MM.1S (cell line): ENCODE measurements at regions not wholly inside any gene's neighbourhood (a gene's known extent, or its start where the extent isn't known, plus 50 kb on each side); places are given as distances from the start of the nearest gene placed in this dataset.

Source experiments
- DNase-seq: peaks from one replicate; pipeline ENCODE4 v3.0.0-alpha.2; 2015
- H2AFZ ChIP-seq: fragments of 300-600 bp; sonication (generic); 2 replicates; pipeline ENCODE4 v1.6.0; 2016; ENCODE audit warnings: antibody characterized with exemption, low read length
- H3F3A ChIP-seq: fragments of 300-600 bp; sonication (generic); 2 replicates; pipeline ENCODE4 v1.6.1; 2016; ENCODE audit warnings: mild to moderate bottlenecking, antibody characterized with exemption, low read length, moderate library complexity, mixed read lengths; ENCODE audit not compliant: insufficient read depth
- H3K27ac ChIP-seq: fragments of 300-600 bp; sonication (generic); 2 replicates; pipeline ENCODE4 v1.5.1; 2016; ENCODE audit warnings: mild to moderate bottlenecking, low read length
- H3K27me3 ChIP-seq: fragments of 300-600 bp; sonication (generic); replicated peaks from 2 replicates; pipeline ENCODE4 v1.6.0; 2016; ENCODE audit warnings: low read length; ENCODE audit not compliant: insufficient read depth
- H3K36me3 ChIP-seq: fragments of 300-600 bp; sonication (generic); replicated peaks from 2 replicates; pipeline ENCODE4 v1.6.1; 2016; ENCODE audit warnings: mild to moderate bottlenecking, low read length, mixed read lengths; ENCODE audit not compliant: insufficient read depth
- H3K4me1 ChIP-seq: fragments of 300-600 bp; sonication (generic); 2 replicates; pipeline ENCODE4 v1.6.1; 2016; ENCODE audit warnings: low read length, mixed read lengths
- H3K4me2 ChIP-seq: fragments of 300-600 bp; sonication (generic); 2 replicates; pipeline ENCODE4 v1.6.0; 2016; ENCODE audit warnings: low read depth, low read length
- H3K4me3 ChIP-seq: fragments of 300-600 bp; sonication (generic); 2 replicates; pipeline ENCODE4 v1.5.1; 2016; ENCODE audit warnings: low read length, mixed read lengths
- H3K79me2 ChIP-seq: fragments of 300-600 bp; sonication (generic); 2 replicates; pipeline ENCODE4 v1.6.1; 2016; ENCODE audit warnings: mixed run types, low read length, mixed read lengths
- H3K9ac ChIP-seq: fragments of 300-600 bp; sonication (generic); 2 replicates; pipeline ENCODE4 v1.6.1; 2016; ENCODE audit warnings: low read length, mixed read lengths
- H3K9me2 ChIP-seq: fragments of 300-600 bp; sonication (generic); replicated peaks from 2 replicates; pipeline ENCODE4 v1.6.1; 2016; ENCODE audit warnings: mild to moderate bottlenecking, low read length, mixed read lengths; ENCODE audit not compliant: insufficient read depth
- H3K9me3 ChIP-seq: fragments of 300-600 bp; sonication (generic); replicated peaks from 2 replicates; pipeline ENCODE4 v1.6.1; 2016; ENCODE audit warnings: mild to moderate bottlenecking, low read length, mixed read lengths; ENCODE audit not compliant: insufficient read depth
- H4K20me1 ChIP-seq: fragments of 300-600 bp; sonication (generic); 2 replicates; pipeline ENCODE4 v1.6.1; 2016; ENCODE audit warnings: mild to moderate bottlenecking, low read length, moderate library complexity, mixed read lengths; ENCODE audit not compliant: insufficient read depth
- EZH2 ChIP-seq: fragments of 300-600 bp; sonication (generic); optimal IDR thresholded peaks from 2 replicates; pipeline ENCODE3; 2017; ENCODE audit warnings: low read depth, mild to moderate bottlenecking, antibody characterized with exemption, low read length, mixed read lengths
- EZH2phosphoT487 ChIP-seq: fragments of 300-600 bp; sonication (generic); IDR thresholded peaks from 2 replicates; pipeline ENCODE4 v1.6.1; 2018; ENCODE audit warnings: antibody characterized with exemption, low read length
- TF ChIP-seq, protein P1 (sequence below): fragments of 300-600 bp; sonication (generic); IDR thresholded peaks from 2 replicates; pipeline ENCODE4 v1.5.1; 2016; ENCODE audit warnings: antibody characterized with exemption, low read length, mixed read lengths

DNA sequence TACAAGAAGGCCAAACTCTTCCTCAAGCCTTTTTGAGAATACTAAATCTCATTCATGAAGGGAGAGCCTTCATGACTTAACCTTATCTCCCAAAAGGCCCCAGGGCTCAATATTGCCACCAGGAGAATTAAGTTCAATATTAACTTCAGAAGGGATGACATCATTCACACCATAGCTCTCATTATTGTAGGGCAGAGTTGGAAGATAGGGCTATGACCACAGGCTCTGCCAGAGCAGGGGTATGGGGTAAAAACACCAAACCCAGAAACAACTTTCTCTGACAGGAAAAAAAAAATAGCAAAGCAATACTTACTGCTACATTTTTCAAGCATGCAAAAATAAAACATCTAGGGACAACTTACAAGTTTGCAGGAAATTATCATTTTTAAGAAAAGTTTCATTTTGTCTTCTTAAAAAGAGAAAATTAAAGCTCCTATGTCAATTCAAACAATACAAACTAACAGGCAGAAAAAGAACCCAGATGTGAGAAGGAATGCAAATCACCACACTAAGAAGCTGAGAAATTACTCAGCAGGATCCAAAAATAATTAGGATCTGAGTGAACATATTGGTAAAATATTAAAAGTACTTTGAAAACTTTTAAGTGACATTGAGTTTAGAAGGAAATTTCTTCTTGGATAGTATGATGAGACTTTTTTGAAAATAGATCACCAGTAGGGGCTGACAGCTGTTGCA is 1156.5 kb downstream of the NCAM2 start:
- Histone ChIP-seq H4K20me1 (no peaks in the 10 kb centered on the region), H2AFZ (no peak overlapping the region), H3K4me3 (no peak overlapping the region), H3K27me3 (no peaks in the 10 kb centered on the region), H3K36me3 (no peaks in the 10 kb centered on the region), H3K4me1 (no peaks in the 10 kb centered on the region), H3K9me2 (no peaks in the 10 kb centered on the region), H3K27ac (no peak overlapping the region), H3K4me2 (no peak overlapping the region), H3F3A (no peaks in the 10 kb centered on the region), H3K9me3 (no peaks in the 10 kb centered on the region), H3K9ac (no peak overlapping the region), H3K79me2 (no peaks in the 10 kb centered on the region)
- TF ChIP-seq EZH2 = no peak
- TF ChIP-seq, protein P1, sequence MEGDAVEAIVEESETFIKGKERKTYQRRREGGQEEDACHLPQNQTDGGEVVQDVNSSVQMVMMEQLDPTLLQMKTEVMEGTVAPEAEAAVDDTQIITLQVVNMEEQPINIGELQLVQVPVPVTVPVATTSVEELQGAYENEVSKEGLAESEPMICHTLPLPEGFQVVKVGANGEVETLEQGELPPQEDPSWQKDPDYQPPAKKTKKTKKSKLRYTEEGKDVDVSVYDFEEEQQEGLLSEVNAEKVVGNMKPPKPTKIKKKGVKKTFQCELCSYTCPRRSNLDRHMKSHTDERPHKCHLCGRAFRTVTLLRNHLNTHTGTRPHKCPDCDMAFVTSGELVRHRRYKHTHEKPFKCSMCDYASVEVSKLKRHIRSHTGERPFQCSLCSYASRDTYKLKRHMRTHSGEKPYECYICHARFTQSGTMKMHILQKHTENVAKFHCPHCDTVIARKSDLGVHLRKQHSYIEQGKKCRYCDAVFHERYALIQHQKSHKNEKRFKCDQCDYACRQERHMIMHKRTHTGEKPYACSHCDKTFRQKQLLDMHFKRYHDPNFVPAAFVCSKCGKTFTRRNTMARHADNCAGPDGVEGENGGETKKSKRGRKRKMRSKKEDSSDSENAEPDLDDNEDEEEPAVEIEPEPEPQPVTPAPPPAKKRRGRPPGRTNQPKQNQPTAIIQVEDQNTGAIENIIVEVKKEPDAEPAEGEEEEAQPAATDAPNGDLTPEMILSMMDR = no peak
- no peak for DNase-seq

DNA sequence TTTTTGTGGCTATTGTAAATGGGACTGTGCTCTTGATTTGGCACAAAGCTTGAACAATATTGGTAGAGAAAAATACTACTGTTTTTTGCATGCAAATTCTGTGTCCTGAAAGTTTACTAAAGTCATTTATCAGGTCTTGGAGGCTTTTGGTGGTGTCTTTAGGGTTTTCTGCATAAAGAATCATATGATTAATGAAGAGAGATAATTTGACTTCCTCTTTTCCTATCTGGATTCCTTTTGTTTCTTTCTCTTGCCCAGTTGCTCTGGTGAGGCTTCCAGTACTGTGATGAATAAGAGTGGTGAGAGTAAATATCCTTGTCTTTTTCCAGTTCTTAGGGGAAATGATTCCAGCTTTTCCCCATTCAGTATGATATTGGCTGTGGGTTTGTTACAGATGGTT is 1166.7 kb downstream of the NCAM2 start:
- Histone ChIP-seq H3K79me2 (no peaks in the 10 kb centered on the region), H3K9me3 (no peaks in the 10 kb centered on the region), H3K9ac (no peak overlapping the region), H3K27ac (no peak overlapping the region), H3F3A (no peaks in the 10 kb centered on the region), H3K4me1 (no peaks in the 10 kb centered on the region), H3K9me2 (no peaks in the 10 kb centered on the region), H3K4me2 (no peak overlapping the region), H3K4me3 (no peak overlapping the region), H2AFZ (no peak overlapping the region), H3K27me3 (no peaks in the 10 kb centered on the region), H4K20me1 (no peaks in the 10 kb centered on the region), H3K36me3 (no peaks in the 10 kb centered on the region)
- no peak for TF ChIP-seq EZH2phosphoT487
- TF ChIP-seq EZH2 = no peak
- TF ChIP-seq, protein P1 = no peak
- no peak for DNase-seq

GRCh38 chr21:22174746-22175145 is 1176.5 kb downstream of the NCAM2 start:
- H3K9me2 ChIP-seq = no peaks in the 10 kb centered on the region
- H3K27me3 ChIP-seq = no peaks in the 10 kb centered on the region
- DNase-seq = no peak
- H3K27ac ChIP-seq = no peak overlapping the region
- no peaks in the 10 kb centered on the region for H4K20me1 ChIP-seq
- H3F3A ChIP-seq = no peaks in the 10 kb centered on the region
- H3K36me3 ChIP-seq = no peaks in the 10 kb centered on the region
- H3K4me2 ChIP-seq = no peak overlapping the region
- TF ChIP-seq EZH2 (no peak), EZH2phosphoT487 (no peak)
- TF ChIP-seq, protein P1 = no peak
- no peaks in the 10 kb centered on the region for H3K79me2 ChIP-seq
- no peak overlapping the region for H2AFZ ChIP-seq
- H3K4me3 ChIP-seq = no peak overlapping the region
- no peaks in the 10 kb centered on the region for H3K4me1 ChIP-seq
- H3K9ac ChIP-seq = no peak overlapping the region
- H3K9me3 ChIP-seq = no peaks in the 10 kb centered on the region
